Retinal pigment epithelial cell (primary cell): ENCODE measurements at regions not wholly inside any gene's neighbourhood (a gene's known extent, or its start where the extent isn't known, plus 50 kb on each side); places are given as distances from the start of the nearest gene placed in this dataset.

ENCODE experiments used
- DNase-seq: peaks from one replicate; pipeline ENCODE4 v3.0.0-alpha.2; 2010; ENCODE audit warnings: low read depth
- H3K4me3 ChIP-seq: 2 replicates; pipeline ENCODE4 v1.5.1; 2011; ENCODE audit warnings: mild to moderate bottlenecking, low read length, control low read depth, moderate library complexity
- CTCF ChIP-seq: conservative IDR thresholded peaks from 2 replicates; pipeline ENCODE4 v1.5.1; 2011; ENCODE audit warnings: low read depth, low read length, control low read depth, inconsistent platforms

GRCh38 chr1:56339786-56340465 lies 239.4 kb downstream of the PLPP3 start:
- no peak for DNase-seq
- H3K4me3 ChIP-seq = no peak overlapping the region
- TF ChIP-seq CTCF = no peak

GRCh38 chr1:56339093-56339492 lies 240.3 kb downstream of the PLPP3 start:
- H3K4me3 ChIP-seq = no peak overlapping the region
- TF ChIP-seq CTCF = no peak
- no peak for DNase-seq

GRCh38 chr1:56336982-56337381 lies 242.4 kb downstream of the PLPP3 start:
- DNase-seq = no peak
- TF ChIP-seq CTCF = no peak
- H3K4me3 ChIP-seq = no peak overlapping the region

- no peak for DNase-seq
- TF ChIP-seq CTCF = no peak
- H3K4me3 ChIP-seq = no peak overlapping the region
Measured at GRCh38 chr1:56335394-56335793, 244.0 kb downstream of the PLPP3 start.

- no peak overlapping the region for H3K4me3 ChIP-seq
- TF ChIP-seq CTCF = no peak
- no peak for DNase-seq
Measured at GRCh38 chr1:56334047-56334446, 245.3 kb downstream of the PLPP3 start.

- DNase-seq = no peak
- no peak for TF ChIP-seq CTCF
- H3K4me3 ChIP-seq = no peak overlapping the region
Measured at GRCh38 chr1:56333461-56333860, 245.9 kb downstream of the PLPP3 start.

- DNase-seq = no peak
- TF ChIP-seq CTCF = no peak
- no peak overlapping the region for H3K4me3 ChIP-seq
Measured at GRCh38 chr1:56331892-56332567, 247.3 kb downstream of the PLPP3 start.
